ENCODE measurements at regions not wholly inside any gene's neighbourhood (a gene's known extent, or its start where the extent isn't known, plus 50 kb on each side); places are given as distances from the start of the nearest gene placed in this dataset.

GRCh38 chr14:83556065-83556464, 1973.9 kb upstream of the FLRT2 start:
- POLR2A ChIA-PET, result no interaction called here
- Mint-ChIP-seq H3K27me3 (no peaks in the 10 kb centered on the region), H3K9me3 (peaks cover 4 to 26% (median 21%) of the 10 kb centered on the region in 3 donors), H3K4me3 (no peak overlapping the region), H3K36me3 (no peaks in the 10 kb centered on the region), H3K4me1 (no peaks in the 10 kb centered on the region), H3K27ac (no peak overlapping the region)
- 70% methylated on average over 2 of the region's 2 CpGs for WGBS (ENCODE audit: insufficient coverage)
- H3K9me3 ChIP-seq, result peaks cover 3% of the 10 kb centered on the region
- DNase-seq, result no peak
- no peak for ATAC-seq (replicated peaks in 1 of 4)
- no peak overlapping the region for H3K4me3 ChIP-seq (ENCODE audit: control insufficient read depth in 1 of 2, extremely low read depth in 1 of 2, low read length in 1 of 2)
- no peaks in the 10 kb centered on the region for H3K27me3 ChIP-seq (replicated peaks in 1 of 2; ENCODE audit: control insufficient read depth in 2 of 2, extremely low read depth in 1 of 2, insufficient read depth in 2 of 2, low read length in 1 of 2)
- H3K27ac ChIP-seq (ENCODE audit: low read length), result no peak overlapping the region
- no peaks in the 10 kb centered on the region for H3K36me3 ChIP-seq (ENCODE audit: control insufficient read depth in 2 of 2, extremely low read depth in 1 of 2, insufficient read depth in 1 of 2, low read length in 1 of 2)
- CTCF ChIA-PET, result no interaction called here
- no peaks in the 10 kb centered on the region for H3K4me1 ChIP-seq (ENCODE audit: control insufficient read depth in 1 of 2, extremely low read depth in 1 of 2, insufficient read depth in 2 of 2, low read length in 2 of 2)

DNA sequence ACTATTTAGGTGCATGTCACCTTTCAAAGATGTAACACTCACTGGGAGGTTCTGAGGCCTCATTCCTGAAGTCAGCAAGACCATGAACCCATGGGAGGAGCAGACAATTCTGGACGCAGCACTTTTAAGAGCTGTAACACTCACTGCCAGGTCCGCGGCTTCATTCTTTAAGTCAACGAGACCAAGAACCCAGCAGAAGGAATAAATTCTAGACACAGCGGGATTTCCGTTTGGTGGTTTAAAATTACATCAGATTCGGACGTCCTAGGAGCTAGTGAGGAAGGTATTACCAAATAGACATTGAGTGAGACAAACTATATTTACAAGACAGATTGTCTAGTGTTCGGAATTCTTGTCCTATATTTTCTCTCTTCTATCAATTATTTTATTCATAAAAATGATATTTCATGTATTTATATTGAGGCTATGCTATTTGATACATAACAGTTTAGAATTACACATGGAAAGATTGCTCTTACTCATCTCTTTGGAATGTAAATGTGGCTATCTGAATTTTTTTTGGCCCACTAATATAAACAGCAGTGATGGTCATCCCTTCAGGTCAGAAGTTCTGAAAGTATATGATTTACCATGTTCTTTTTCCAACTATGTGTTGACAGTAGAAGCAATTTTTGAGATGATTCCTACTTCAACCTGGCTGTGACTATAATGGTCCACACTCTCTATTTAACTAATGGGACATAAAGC, 1973.0 kb upstream of the FLRT2 start:
- Histone ChIP-seq H3K36me3 (ENCODE audit: control insufficient read depth in 2 of 2, extremely low read depth in 1 of 2, insufficient read depth in 1 of 2, low read length in 1 of 2) (no peaks in the 10 kb centered on the region), H3K9me3 (peaks cover 3% of the 10 kb centered on the region), H3K27ac (ENCODE audit: low read length) (no peak overlapping the region), H3K4me3 (ENCODE audit: control insufficient read depth in 1 of 2, extremely low read depth in 1 of 2, low read length in 1 of 2) (no peak overlapping the region), H3K27me3 (replicated peaks in 1 of 2; ENCODE audit: control insufficient read depth in 2 of 2, extremely low read depth in 1 of 2, insufficient read depth in 2 of 2, low read length in 1 of 2) (no peaks in the 10 kb centered on the region), H3K4me1 (ENCODE audit: control insufficient read depth in 1 of 2, extremely low read depth in 1 of 2, insufficient read depth in 2 of 2, low read length in 2 of 2) (no peaks in the 10 kb centered on the region)
- Mint-ChIP-seq H3K36me3 (no peaks in the 10 kb centered on the region), H3K9me3 (peaks cover 4 to 21% (median 21%) of the 10 kb centered on the region in 3 donors), H3K4me1 (no peaks in the 10 kb centered on the region), H3K27me3 (no peaks in the 10 kb centered on the region), H3K4me3 (no peak overlapping the region), H3K27ac (no peak overlapping the region)
- ChIA-PET POLR2A (no interaction called here), CTCF (no interaction called here)
- WGBS (ENCODE audit: insufficient coverage), result 100% methylated on average over 3 of the region's 9 CpGs
- no peak for DNase-seq
- no peak for ATAC-seq (replicated peaks in 1 of 4)

DNA sequence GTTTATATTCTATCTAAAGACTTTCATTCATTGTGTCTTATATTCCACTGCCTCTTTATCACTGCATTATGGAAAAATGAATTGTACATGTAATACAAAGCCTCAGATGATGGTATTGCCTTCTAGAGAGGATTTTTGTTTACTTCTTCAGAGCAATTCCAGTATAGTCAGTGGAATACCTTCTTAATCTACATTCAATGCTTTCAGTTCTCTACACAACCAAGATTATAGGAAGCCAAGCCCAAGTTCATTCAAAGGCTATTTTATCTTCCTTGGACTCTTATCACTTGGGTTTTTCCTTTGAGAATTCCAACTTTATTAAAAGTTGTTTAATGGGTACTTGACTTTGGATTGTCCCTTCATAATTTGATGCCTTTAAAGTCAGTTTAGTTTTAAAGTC, 1971.0 kb upstream of the FLRT2 start:
- CTCF ChIA-PET, result no interaction called here
- Histone ChIP-seq H3K4me3 (ENCODE audit: control insufficient read depth in 1 of 2, extremely low read depth in 1 of 2, low read length in 1 of 2) (no peak overlapping the region), H3K27ac (ENCODE audit: low read length) (no peak overlapping the region), H3K9me3 (peaks cover 3% of the 10 kb centered on the region), H3K27me3 (replicated peaks in 1 of 2; ENCODE audit: control insufficient read depth in 2 of 2, extremely low read depth in 1 of 2, insufficient read depth in 2 of 2, low read length in 1 of 2) (no peaks in the 10 kb centered on the region), H3K36me3 (ENCODE audit: control insufficient read depth in 2 of 2, extremely low read depth in 1 of 2, insufficient read depth in 1 of 2, low read length in 1 of 2) (no peaks in the 10 kb centered on the region), H3K4me1 (ENCODE audit: control insufficient read depth in 1 of 2, extremely low read depth in 1 of 2, insufficient read depth in 2 of 2, low read length in 2 of 2) (no peaks in the 10 kb centered on the region)
- no peak for ATAC-seq (replicated peaks in 1 of 4)
- Mint-ChIP-seq H3K4me3 (no peak overlapping the region), H3K9me3 (peaks cover 4 to 21% (median 21%) of the 10 kb centered on the region in 3 donors), H3K27me3 (no peaks in the 10 kb centered on the region), H3K36me3 (no peaks in the 10 kb centered on the region), H3K27ac (no peak overlapping the region), H3K4me1 (no peaks in the 10 kb centered on the region)
- no peak for DNase-seq
- POLR2A ChIA-PET, result no interaction called here

- no peak overlapping the region for H3K27ac ChIP-seq (ENCODE audit: low read length)
- Mint-ChIP-seq H3K4me1 (no peaks in the 10 kb centered on the region), H3K27ac (no peak overlapping the region), H3K9me3 (peaks cover 8 to 25% (median 24%) of the 10 kb centered on the region in 3 donors), H3K36me3 (no peaks in the 10 kb centered on the region), H3K27me3 (no peaks in the 10 kb centered on the region), H3K4me3 (no peak overlapping the region)
- POLR2A ChIA-PET, result no interaction called here
- H3K4me3 ChIP-seq (ENCODE audit: control insufficient read depth in 1 of 2, extremely low read depth in 1 of 2, low read length in 1 of 2), result no peak overlapping the region
- H3K36me3 ChIP-seq (ENCODE audit: control insufficient read depth in 2 of 2, extremely low read depth in 1 of 2, insufficient read depth in 1 of 2, low read length in 1 of 2), result no peaks in the 10 kb centered on the region
- ATAC-seq (replicated peaks in 1 of 4), result no peak
- H3K4me1 ChIP-seq (ENCODE audit: control insufficient read depth in 1 of 2, extremely low read depth in 1 of 2, insufficient read depth in 2 of 2, low read length in 2 of 2), result no peaks in the 10 kb centered on the region
- H3K27me3 ChIP-seq (replicated peaks in 1 of 2; ENCODE audit: control insufficient read depth in 2 of 2, extremely low read depth in 1 of 2, insufficient read depth in 2 of 2, low read length in 1 of 2), result no peaks in the 10 kb centered on the region
- no peak for DNase-seq
- peaks cover 3% of the 10 kb centered on the region for H3K9me3 ChIP-seq
- CTCF ChIA-PET, result no interaction called here
Measured at GRCh38 chr14:83559721-83560120, 1970.2 kb upstream of the FLRT2 start.

DNA sequence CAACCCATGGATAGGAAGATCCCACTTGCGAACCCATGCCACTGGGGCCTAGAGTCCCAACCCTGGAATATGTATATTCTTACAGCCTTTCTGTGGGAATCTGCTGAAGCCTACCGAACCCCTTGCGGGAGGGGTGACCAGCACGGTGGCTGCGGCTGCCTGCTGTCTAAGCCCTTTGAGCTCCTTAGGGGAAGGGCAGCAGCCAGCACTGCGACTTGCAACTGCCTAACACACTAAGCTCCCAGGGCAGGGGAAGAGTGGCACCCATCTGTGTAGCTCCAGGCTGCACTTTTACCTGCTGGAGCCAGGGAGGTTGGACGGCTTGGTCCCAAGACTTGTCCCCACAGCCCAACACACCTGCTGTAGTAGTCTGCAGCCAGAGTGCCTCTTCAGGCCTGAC, 1968.7 kb upstream of the FLRT2 start:
- POLR2A ChIA-PET, result no interaction called here
- CTCF ChIA-PET, result no interaction called here
- DNase-seq, result no peak
- H3K9me3 ChIP-seq, result peaks cover 3% of the 10 kb centered on the region
- H3K4me3 Mint-ChIP-seq, result no peak overlapping the region
- no peaks in the 10 kb centered on the region for H3K27me3 ChIP-seq (replicated peaks in 1 of 2; ENCODE audit: control insufficient read depth in 2 of 2, extremely low read depth in 1 of 2, insufficient read depth in 2 of 2, low read length in 1 of 2)
- ATAC-seq (replicated peaks in 1 of 4), result no peak
- no peaks in the 10 kb centered on the region for H3K36me3 ChIP-seq (ENCODE audit: control insufficient read depth in 2 of 2, extremely low read depth in 1 of 2, insufficient read depth in 1 of 2, low read length in 1 of 2)
- no peaks in the 10 kb centered on the region for H3K27me3 Mint-ChIP-seq
- 88% methylated on average over 6 of the region's 7 CpGs for WGBS (ENCODE audit: insufficient coverage)
- no peaks in the 10 kb centered on the region for H3K4me1 ChIP-seq (ENCODE audit: control insufficient read depth in 1 of 2, extremely low read depth in 1 of 2, insufficient read depth in 2 of 2, low read length in 2 of 2)
- H3K4me3 ChIP-seq (ENCODE audit: control insufficient read depth in 1 of 2, extremely low read depth in 1 of 2, low read length in 1 of 2), result no peak overlapping the region
- H3K36me3 Mint-ChIP-seq, result no peaks in the 10 kb centered on the region
- H3K27ac ChIP-seq (ENCODE audit: low read length), result no peak overlapping the region
- no peak overlapping the region for H3K27ac Mint-ChIP-seq
- peaks cover 10 to 27% (median 20%) of the 10 kb centered on the region in 3 donors for H3K9me3 Mint-ChIP-seq
- H3K4me1 Mint-ChIP-seq, result no peaks in the 10 kb centered on the region

- DNase-seq, result no peak
- no peaks in the 10 kb centered on the region for H3K9me3 ChIP-seq
- ATAC-seq (replicated peaks in 1 of 4), result no peak
- H3K4me1 Mint-ChIP-seq, result no peaks in the 10 kb centered on the region
- H3K27me3 ChIP-seq (replicated peaks in 1 of 2; ENCODE audit: control insufficient read depth in 2 of 2, extremely low read depth in 1 of 2, insufficient read depth in 2 of 2, low read length in 1 of 2), result no peaks in the 10 kb centered on the region
- no peaks in the 10 kb centered on the region for H3K36me3 ChIP-seq (ENCODE audit: control insufficient read depth in 2 of 2, extremely low read depth in 1 of 2, insufficient read depth in 1 of 2, low read length in 1 of 2)
- H3K4me3 Mint-ChIP-seq, result no peak overlapping the region
- 83% methylated on average over 1 of the region's 1 CpG for WGBS (ENCODE audit: insufficient coverage)
- ChIA-PET POLR2A (no interaction called here), CTCF (no interaction called here)
- H3K4me1 ChIP-seq (ENCODE audit: control insufficient read depth in 1 of 2, extremely low read depth in 1 of 2, insufficient read depth in 2 of 2, low read length in 2 of 2), result no peaks in the 10 kb centered on the region
- peaks cover 10 to 23% (median 12%) of the 10 kb centered on the region in 3 donors for H3K9me3 Mint-ChIP-seq
- no peak overlapping the region for H3K27ac Mint-ChIP-seq
- no peak overlapping the region for H3K4me3 ChIP-seq (ENCODE audit: control insufficient read depth in 1 of 2, extremely low read depth in 1 of 2, low read length in 1 of 2)
- no peak overlapping the region for H3K27ac ChIP-seq (ENCODE audit: low read length)
- H3K27me3 Mint-ChIP-seq, result no peaks in the 10 kb centered on the region
- H3K36me3 Mint-ChIP-seq, result no peaks in the 10 kb centered on the region
Measured at GRCh38 chr14:83566567-83566966, 1963.4 kb upstream of the FLRT2 start.

- no CpG with 5 or more reads among the region's 1 CpG for WGBS (ENCODE audit: insufficient coverage)
- Mint-ChIP-seq H3K27me3 (no peaks in the 10 kb centered on the region), H3K4me1 (no peaks in the 10 kb centered on the region), H3K27ac (no peak overlapping the region), H3K9me3 (peaks cover 10 to 24% (median 12%) of the 10 kb centered on the region in 3 donors), H3K36me3 (no peaks in the 10 kb centered on the region), H3K4me3 (no peak overlapping the region)
- no peaks in the 10 kb centered on the region for H3K4me1 ChIP-seq (ENCODE audit: control insufficient read depth in 1 of 2, extremely low read depth in 1 of 2, insufficient read depth in 2 of 2, low read length in 2 of 2)
- no peaks in the 10 kb centered on the region for H3K27me3 ChIP-seq (replicated peaks in 1 of 2; ENCODE audit: control insufficient read depth in 2 of 2, extremely low read depth in 1 of 2, insufficient read depth in 2 of 2, low read length in 1 of 2)
- H3K36me3 ChIP-seq (ENCODE audit: control insufficient read depth in 2 of 2, extremely low read depth in 1 of 2, insufficient read depth in 1 of 2, low read length in 1 of 2), result no peaks in the 10 kb centered on the region
- ATAC-seq (replicated peaks in 1 of 4) (no peak), DNase-seq (no peak)
- POLR2A ChIA-PET, result no interaction called here
- no peak overlapping the region for H3K4me3 ChIP-seq (ENCODE audit: control insufficient read depth in 1 of 2, extremely low read depth in 1 of 2, low read length in 1 of 2)
- no peak overlapping the region for H3K27ac ChIP-seq (ENCODE audit: low read length)
- CTCF ChIA-PET, result no interaction called here
- H3K9me3 ChIP-seq, result no peaks in the 10 kb centered on the region
Measured at GRCh38 chr14:83568141-83568540, 1961.8 kb upstream of the FLRT2 start.
